Spleen (tissue), 7 donors: ENCODE measurements at regions not wholly inside any gene's neighbourhood (a gene's known extent, or its start where the extent isn't known, plus 50 kb on each side); places are given as distances from the start of the nearest gene placed in this dataset.

ENCODE experiments used
- POLR2A ChIP-seq, 3 donors: fragments of 450-650 bp; IDR thresholded peaks; one replicate each; pipeline ENCODE4 v1.5.1; 2017; ENCODE audit warnings: antibody characterized with exemption in 3 of 3, mild to moderate bottlenecking in 1 of 3
- TF ChIP-seq, protein P1 (sequence below), 11 experiments: fragments of 200-600 bp in 7 of 11; fragments of 450-650 bp in 4 of 11; sonication (generic) in 4 of 11; IDR thresholded peaks in 8 of 11; conservative IDR thresholded peaks in 3 of 11; 1 replicate in 7 of 11; 2 replicates in 4 of 11; pipeline versions ENCODE4 v1.4.0 to v1.8.0; 2016 to 2021; ENCODE audit warnings: antibody characterized with exemption in 11 of 11, inconsistent platforms in 4 of 11, mild to moderate bottlenecking in 1 of 11
- donor health status: DM: no; HTN: no; CAD: no; lungs with moderate emphysema.
- donor health status: DM: no; HTN: no; CAD: no.
- donor health status: DM: no; HTN: no; CAD: no.

DNA sequence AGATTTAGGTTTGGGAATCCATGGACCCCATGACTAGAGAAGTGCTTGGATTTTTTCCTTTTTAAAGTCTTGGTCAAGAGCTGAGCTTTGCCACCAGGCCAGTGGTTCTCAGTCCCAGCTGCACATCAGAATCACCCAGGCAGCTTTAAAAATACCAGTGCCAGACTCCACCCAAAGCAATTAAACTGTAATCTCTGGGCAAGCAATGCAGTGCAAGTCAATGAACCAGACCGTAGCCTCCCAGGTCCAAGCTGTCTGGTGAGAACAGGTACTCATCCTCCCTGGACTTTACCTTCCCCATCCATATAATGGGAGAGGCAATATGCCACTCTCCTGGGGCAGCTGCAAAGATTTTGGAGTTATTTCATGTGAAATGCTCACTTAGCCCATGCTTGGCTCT lies 223.1 kb upstream of the CDH5 start:
- TF ChIP-seq, protein P1, sequence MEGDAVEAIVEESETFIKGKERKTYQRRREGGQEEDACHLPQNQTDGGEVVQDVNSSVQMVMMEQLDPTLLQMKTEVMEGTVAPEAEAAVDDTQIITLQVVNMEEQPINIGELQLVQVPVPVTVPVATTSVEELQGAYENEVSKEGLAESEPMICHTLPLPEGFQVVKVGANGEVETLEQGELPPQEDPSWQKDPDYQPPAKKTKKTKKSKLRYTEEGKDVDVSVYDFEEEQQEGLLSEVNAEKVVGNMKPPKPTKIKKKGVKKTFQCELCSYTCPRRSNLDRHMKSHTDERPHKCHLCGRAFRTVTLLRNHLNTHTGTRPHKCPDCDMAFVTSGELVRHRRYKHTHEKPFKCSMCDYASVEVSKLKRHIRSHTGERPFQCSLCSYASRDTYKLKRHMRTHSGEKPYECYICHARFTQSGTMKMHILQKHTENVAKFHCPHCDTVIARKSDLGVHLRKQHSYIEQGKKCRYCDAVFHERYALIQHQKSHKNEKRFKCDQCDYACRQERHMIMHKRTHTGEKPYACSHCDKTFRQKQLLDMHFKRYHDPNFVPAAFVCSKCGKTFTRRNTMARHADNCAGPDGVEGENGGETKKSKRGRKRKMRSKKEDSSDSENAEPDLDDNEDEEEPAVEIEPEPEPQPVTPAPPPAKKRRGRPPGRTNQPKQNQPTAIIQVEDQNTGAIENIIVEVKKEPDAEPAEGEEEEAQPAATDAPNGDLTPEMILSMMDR (IDR thresholded peaks at IDR 0.05 in 8 of 11, conservative IDR thresholded peaks at IDR 0.05 in 3 of 11), result no peak
- TF ChIP-seq POLR2A (IDR thresholded peaks at IDR 0.05), result no peak
